SU-DHL-6 (cell line): ENCODE measurements at regions not wholly inside any gene's neighbourhood (a gene's known extent, or its start where the extent isn't known, plus 50 kb on each side); places are given as distances from the start of the nearest gene placed in this dataset.

Experiments
- CTCF ChIP-seq: fragments of 200-600 bp; sonication (generic); IDR thresholded peaks from one replicate; pipeline ENCODE4 v1.5.1; 2017; ENCODE audit warnings: antibody characterized with exemption, mild to moderate bottlenecking, low read length, moderate library complexity; ENCODE audit not compliant: insufficient read depth, poor library complexity, severe bottlenecking
- EZH2phosphoT487 ChIP-seq: fragments of 200-600 bp; sonication (generic), shearing (Covaris generic); conservative IDR thresholded peaks from 2 replicates; pipeline ENCODE4 v1.6.1; 2018; ENCODE audit warnings: mild to moderate bottlenecking, antibody characterized with exemption, low read length, moderate library complexity, mixed read lengths

- TF ChIP-seq CTCF (no peak), EZH2phosphoT487 (no peak)
These were observed 196.3 kb upstream of the PKDCC start for GRCh38 chr2:41851554-41851953.
